HepG2 (cell line): ENCODE measurements at regions not wholly inside any gene's neighbourhood (a gene's known extent, or its start where the extent isn't known, plus 50 kb on each side); places are given as distances from the start of the nearest gene placed in this dataset.

Experiments used
- ATF1 ChIP-seq: IDR thresholded peaks from 2 replicates; pipeline ENCODE4 v1.6.1; 2016; ENCODE audit warnings: mild to moderate bottlenecking, control low read depth
- CHD4 ChIP-seq: fragments of 200-600 bp; sonication (generic); IDR thresholded peaks from 2 replicates; pipeline ENCODE4 v1.7.0; 2017; ENCODE audit warnings: mild to moderate bottlenecking, low read length, borderline replicate concordance
- CREB1 ChIP-seq, 2 experiments: fragments of 450-650 bp in 1 of 2; IDR thresholded peaks; 2 replicates each; pipeline ENCODE4 v1.6.1; 2016 to 2017; ENCODE audit warnings: control low read depth in 1 of 2, mild to moderate bottlenecking in 1 of 2, missing compliant biosample characterization in 1 of 2, missing genetic modification characterization in 1 of 2
- FLYWCH1 ChIP-seq: sonication (generic); formaldehyde crosslinking; IDR thresholded peaks from 2 replicates; pipeline ENCODE4 v1.8.1; 2023; ENCODE audit warnings: mild to moderate bottlenecking, missing genetic modification reagents
- HOXD1 ChIP-seq: sonication (generic); formaldehyde crosslinking; IDR thresholded peaks from 2 replicates; pipeline ENCODE4 v1.5.0; 2020; ENCODE audit warnings: missing genetic modification reagents
- LCORL ChIP-seq, 2 experiments: fragments of 450-650 bp in 1 of 2; sonication (generic) in 1 of 2; formaldehyde crosslinking in 1 of 2; IDR thresholded peaks; 2 replicates each; pipeline versions ENCODE4 v1.5.0 to v1.6.1; 2017 to 2020; ENCODE audit warnings: antibody characterized with exemption in 1 of 2, missing genetic modification reagents in 1 of 2
- MAX ChIP-seq: IDR thresholded peaks from 2 replicates; pipeline ENCODE4 v1.6.1; 2012; ENCODE audit warnings: inconsistent platforms
- MED13 ChIP-seq: sonication (generic); formaldehyde crosslinking; IDR thresholded peaks from 2 replicates; pipeline ENCODE4 v1.5.0; 2020; ENCODE audit warnings: missing genetic modification reagents
- NR2F6 ChIP-seq, 2 experiments: IDR thresholded peaks; 2 replicates each; pipeline ENCODE4 v1.6.1; 2016; ENCODE audit warnings: antibody characterized with exemption in 1 of 2, mild to moderate bottlenecking in 1 of 2
- POGK ChIP-seq: sonication (generic); formaldehyde crosslinking; conservative IDR thresholded peaks from 2 replicates; pipeline ENCODE4 v1.8.0; 2022; ENCODE audit warnings: mild to moderate bottlenecking, moderate library complexity, missing genetic modification reagents
- SP1 ChIP-seq, 2 experiments: fragments of 450-650 bp in 1 of 2; sonication (generic) in 1 of 2; formaldehyde crosslinking in 1 of 2; IDR thresholded peaks; 2 replicates each; pipeline versions ENCODE4 v1.4.0 to v1.6.1; 2016 to 2020; ENCODE audit warnings: missing genetic modification reagents in 1 of 2
- ZNF292 ChIP-seq: sonication (generic); formaldehyde crosslinking; IDR thresholded peaks from 2 replicates; pipeline ENCODE4 v1.8.1; 2022; ENCODE audit warnings: mild to moderate bottlenecking, low read depth, missing genetic modification reagents, borderline replicate concordance
- ZNF552 ChIP-seq: sonication (generic); formaldehyde crosslinking; IDR thresholded peaks from 2 replicates; pipeline ENCODE4 v1.9.0; 2022; ENCODE audit warnings: missing genetic modification reagents, mild to moderate bottlenecking, borderline replicate concordance
- ZNF7 ChIP-seq: IDR thresholded peaks from 2 replicates; pipeline ENCODE4 v1.6.1; 2016; ENCODE audit warnings: missing biosample characterization, missing genetic modification reagents
- TF ChIP-seq, protein P1 (sequence below): sonication (generic); formaldehyde crosslinking; IDR thresholded peaks from 2 replicates; pipeline ENCODE4 v1.4.0; 2020; ENCODE audit warnings: low read depth, mild to moderate bottlenecking, missing genetic modification reagents
- TF ChIP-seq, protein P2 (sequence below): IDR thresholded peaks from 2 replicates; pipeline ENCODE4 v1.4.0; 2020; ENCODE audit warnings: mild to moderate bottlenecking, missing genetic modification reagents

DNA sequence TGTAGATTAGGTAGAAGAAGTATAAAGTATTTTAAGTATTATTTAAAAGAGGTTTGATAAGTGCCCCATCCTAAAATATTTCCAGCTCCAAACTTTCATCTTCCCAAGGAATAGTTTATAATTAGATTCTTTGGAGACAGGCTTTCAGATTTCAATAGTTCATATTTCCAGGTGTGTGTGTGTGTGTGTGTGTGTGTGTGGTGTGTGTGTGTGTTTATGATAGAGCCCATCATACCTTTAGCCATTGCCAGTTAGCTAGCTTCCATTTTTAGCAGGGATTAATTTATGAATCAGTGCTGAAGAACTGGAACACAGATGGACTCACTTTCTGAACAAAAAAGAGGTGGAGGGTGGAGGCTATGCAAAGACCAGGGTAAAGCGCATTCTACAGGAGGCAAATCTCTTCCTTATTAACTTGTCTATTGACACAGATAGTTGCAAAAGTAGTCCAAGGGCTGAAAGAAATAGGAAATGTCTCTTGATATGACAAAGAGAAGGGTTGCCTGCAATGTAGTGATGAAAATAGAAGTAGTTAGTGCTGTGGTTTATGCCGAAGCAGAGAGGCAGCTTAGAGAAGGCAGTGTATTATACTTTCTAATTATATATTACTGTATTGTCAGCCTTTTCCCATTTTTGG, 301.1 kb downstream of the MAN2A1 start (continued):
- 0 out of 2 replicates have a peak, but pooled peaks have one; percentile 1 for TF ChIP-seq NR2F6 (IDR thresholded peaks at IDR 0.05)
- no peak for TF ChIP-seq NR2F6 (CRISPR knock-in tag; IDR thresholded peaks at IDR 0.05)
- TF ChIP-seq FLYWCH1 = no peak
- no peak for TF ChIP-seq MED13 (CRISPR knock-in tag)
- no peak for TF ChIP-seq ZNF292 (CRISPR knock-in tag)
- TF ChIP-seq ZNF552 (CRISPR knock-in tag) = no peak
- TF ChIP-seq, protein P1, sequence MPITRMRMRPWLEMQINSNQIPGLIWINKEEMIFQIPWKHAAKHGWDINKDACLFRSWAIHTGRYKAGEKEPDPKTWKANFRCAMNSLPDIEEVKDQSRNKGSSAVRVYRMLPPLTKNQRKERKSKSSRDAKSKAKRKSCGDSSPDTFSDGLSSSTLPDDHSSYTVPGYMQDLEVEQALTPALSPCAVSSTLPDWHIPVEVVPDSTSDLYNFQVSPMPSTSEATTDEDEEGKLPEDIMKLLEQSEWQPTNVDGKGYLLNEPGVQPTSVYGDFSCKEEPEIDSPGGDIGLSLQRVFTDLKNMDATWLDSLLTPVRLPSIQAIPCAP (CRISPR knock-in tag) = no peak
- no peak for TF ChIP-seq SP1 (IDR thresholded peaks at IDR 0.05)
- no peak for TF ChIP-seq SP1 (CRISPR knock-in tag; IDR thresholded peaks at IDR 0.05)
- no peak for TF ChIP-seq CREB1 (IDR thresholded peaks at IDR 0.05)
- TF ChIP-seq CREB1 (CRISPR knock-in tag; IDR thresholded peaks at IDR 0.05) = 0 out of 2 replicates have a peak, but pooled peaks have one; percentile 11
- TF ChIP-seq CHD4 = 0 out of 2 replicates have a peak, but pooled peaks have one; percentile 15
- TF ChIP-seq ATF1 (CRISPR knock-in tag) = peak; percentile 42; the same call in 1 of the 2 replicates
- 0 out of 2 replicates have a peak, but pooled peaks have one; percentile 28 for TF ChIP-seq POGK (CRISPR knock-in tag)
- TF ChIP-seq, protein P2, sequence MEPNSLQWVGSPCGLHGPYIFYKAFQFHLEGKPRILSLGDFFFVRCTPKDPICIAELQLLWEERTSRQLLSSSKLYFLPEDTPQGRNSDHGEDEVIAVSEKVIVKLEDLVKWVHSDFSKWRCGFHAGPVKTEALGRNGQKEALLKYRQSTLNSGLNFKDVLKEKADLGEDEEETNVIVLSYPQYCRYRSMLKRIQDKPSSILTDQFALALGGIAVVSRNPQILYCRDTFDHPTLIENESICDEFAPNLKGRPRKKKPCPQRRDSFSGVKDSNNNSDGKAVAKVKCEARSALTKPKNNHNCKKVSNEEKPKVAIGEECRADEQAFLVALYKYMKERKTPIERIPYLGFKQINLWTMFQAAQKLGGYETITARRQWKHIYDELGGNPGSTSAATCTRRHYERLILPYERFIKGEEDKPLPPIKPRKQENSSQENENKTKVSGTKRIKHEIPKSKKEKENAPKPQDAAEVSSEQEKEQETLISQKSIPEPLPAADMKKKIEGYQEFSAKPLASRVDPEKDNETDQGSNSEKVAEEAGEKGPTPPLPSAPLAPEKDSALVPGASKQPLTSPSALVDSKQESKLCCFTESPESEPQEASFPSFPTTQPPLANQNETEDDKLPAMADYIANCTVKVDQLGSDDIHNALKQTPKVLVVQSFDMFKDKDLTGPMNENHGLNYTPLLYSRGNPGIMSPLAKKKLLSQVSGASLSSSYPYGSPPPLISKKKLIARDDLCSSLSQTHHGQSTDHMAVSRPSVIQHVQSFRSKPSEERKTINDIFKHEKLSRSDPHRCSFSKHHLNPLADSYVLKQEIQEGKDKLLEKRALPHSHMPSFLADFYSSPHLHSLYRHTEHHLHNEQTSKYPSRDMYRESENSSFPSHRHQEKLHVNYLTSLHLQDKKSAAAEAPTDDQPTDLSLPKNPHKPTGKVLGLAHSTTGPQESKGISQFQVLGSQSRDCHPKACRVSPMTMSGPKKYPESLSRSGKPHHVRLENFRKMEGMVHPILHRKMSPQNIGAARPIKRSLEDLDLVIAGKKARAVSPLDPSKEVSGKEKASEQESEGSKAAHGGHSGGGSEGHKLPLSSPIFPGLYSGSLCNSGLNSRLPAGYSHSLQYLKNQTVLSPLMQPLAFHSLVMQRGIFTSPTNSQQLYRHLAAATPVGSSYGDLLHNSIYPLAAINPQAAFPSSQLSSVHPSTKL = peak; percentile 5; the same call in 1 of the 2 replicates
- TF ChIP-seq ZNF7 (CRISPR knock-in tag) = peak; percentile 91
- TF ChIP-seq HOXD1 (CRISPR knock-in tag) = no peak
- 0 out of 2 replicates have a peak, but pooled peaks have one; percentile 20 for TF ChIP-seq MAX
- TF ChIP-seq LCORL (IDR thresholded peaks at IDR 0.05) = no peak
- TF ChIP-seq LCORL (CRISPR knock-in tag; IDR thresholded peaks at IDR 0.05) = no peak
